NCI-H2029 (cell line): ENCODE measurements at regions not wholly inside any gene's neighbourhood (a gene's known extent, or its start where the extent isn't known, plus 50 kb on each side); places are given as distances from the start of the nearest gene placed in this dataset.
"Not testable (repeated sequence)": the region's sequence is repeated elsewhere in the genome, so short reads cannot be mapped to it uniquely, and the experiment has no call there.

Source experiments
- DNase-seq: peaks from one replicate; lab custom pipeline; 2025; lab: John Stamatoyannopoulos, UW

DNA sequence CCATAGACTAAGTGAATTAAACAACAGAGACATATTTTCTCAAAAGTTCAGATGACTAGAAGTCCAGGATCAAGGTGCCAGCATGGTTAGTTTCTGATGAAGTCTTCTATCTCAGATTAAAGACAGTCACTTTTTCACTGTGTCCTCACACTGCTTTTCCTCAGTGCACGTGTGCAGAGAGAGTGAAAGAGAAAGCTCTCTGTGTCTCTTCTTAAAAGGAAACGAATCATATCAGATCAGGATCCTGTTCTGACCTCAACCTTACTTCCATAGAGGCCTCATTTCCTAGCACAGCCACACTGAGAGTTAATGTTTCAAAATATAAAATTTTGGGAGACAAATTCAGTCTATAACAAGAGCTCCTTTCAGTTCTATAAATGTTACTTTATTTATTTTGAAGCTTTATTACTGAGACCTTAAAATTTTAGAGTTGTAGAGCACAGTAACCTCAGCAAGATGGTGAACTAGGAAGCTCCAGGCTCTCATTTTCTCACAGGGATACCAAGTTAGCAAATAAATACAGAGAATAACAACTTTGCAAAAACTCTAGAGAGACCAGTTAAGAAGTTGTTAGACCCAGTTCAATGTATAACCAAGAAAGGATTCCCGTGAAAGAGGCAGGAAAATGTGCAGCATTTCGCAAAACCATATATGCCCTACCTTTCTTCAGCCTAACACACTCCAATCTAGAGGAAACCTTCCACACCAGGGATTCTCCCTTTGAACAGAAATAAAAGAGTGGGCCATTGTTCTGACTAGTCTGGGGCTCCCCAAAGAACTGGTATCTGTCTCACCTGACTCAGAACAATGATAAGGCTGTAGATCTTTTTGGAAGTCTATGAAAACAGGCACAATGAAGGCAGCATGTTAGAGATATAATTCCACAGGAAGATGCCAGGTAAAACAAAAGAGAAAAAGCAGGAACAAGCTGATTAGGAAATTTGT is 372.2 kb downstream of the MRPL39 start:
- DNase-seq, result no peak

- DNase-seq, result no peak
Observed at GRCh38 chr21:25220954-25221353, 386.3 kb downstream of the MRPL39 start.

GRCh38 chr21:25220169-25220568 is 387.1 kb downstream of the MRPL39 start:
- DNase-seq, result no peak

GRCh38 chr21:25215698-25216384 is 391.4 kb downstream of the MRPL39 start:
- no peak for DNase-seq

- no peak for DNase-seq
Observed at GRCh38 chr21:25214676-25215075, 392.6 kb downstream of the MRPL39 start.

GRCh38 chr21:25199944-25200343 is 407.3 kb downstream of the MRPL39 start:
- DNase-seq, result no peak

GRCh38 chr21:25191141-25191540 is 416.1 kb downstream of the MRPL39 start:
- DNase-seq, result no peak

DNA sequence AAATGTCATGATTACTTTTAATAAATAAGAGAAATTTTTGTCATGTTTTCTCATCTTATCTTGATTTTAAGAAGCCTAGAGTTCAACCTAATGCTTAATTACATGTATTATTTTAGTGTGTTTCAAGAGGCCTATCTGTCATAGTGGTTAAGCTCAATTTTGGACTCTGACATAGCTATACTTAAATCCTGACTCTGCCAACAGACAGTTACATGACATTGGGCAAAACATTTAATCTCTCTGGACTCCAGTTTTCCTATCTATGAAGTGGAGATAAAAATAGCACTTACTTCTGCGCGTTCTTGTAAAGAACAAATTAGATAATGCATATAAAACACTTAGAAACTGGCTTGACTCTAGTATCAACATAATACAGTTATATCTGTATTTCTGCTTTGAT is 417.8 kb downstream of the MRPL39 start:
- no peak for DNase-seq

DNA sequence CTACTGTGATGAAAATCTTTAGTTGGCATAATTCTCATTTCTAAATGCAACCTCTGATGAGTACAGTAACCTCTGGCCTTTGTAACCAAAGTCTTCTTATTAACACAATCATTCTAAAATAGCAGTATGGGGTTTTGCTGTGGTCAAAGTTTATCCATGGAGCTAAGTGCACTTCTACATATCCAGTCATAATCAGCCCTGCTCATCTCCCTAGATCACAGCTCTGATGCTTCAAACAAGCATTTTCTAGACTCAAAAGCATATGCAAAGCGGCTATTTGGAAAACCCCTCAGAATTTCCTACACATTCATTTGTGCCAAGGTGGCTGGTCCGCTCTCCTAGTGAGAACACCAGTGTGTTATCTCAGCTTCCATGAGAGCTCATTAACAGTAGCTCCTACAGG is 418.6 kb downstream of the MRPL39 start:
- no peak for DNase-seq

DNA sequence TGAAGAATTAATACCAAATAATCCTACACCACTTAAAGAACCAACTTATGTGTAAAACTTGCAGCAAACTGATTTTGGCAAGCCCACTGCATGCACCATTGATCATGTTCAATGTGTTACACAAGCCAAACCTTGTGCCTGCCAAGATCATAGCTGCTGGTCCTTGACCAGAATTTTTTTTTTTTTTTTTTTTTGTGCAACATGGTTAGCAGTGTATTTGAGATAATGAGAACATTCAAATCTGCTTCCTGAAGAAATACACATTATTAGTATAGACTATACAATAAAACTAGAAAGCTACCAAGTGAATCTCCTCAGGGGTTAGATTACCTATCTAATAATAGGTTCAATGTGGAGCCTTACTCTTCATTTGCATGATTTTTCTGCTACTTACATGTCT is 421.0 kb downstream of the MRPL39 start:
- DNase-seq, result no peak

- DNase-seq, result no peak
Observed at GRCh38 chr21:25183577-25183976, 423.7 kb downstream of the MRPL39 start.

DNA sequence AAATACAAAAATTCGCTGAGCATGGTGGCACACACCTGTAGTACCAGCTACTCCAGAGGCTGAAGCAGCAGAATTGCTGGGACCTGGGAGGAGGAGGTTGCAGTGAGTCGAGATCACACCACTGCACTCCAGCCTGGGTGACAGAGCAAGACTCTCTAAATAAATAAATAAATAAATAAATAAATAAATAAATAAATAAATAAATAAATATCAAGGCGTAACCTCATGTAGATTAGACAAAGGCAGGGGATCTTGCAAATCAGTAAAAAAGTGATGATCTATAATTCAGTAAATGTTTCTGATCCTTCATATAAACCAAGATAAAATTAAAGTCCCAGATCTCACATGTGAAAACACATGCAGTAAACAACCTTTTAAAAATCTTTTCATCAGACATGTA is 425.6 kb downstream of the MRPL39 start:
- not testable (repeated sequence) for DNase-seq

GRCh38 chr21:25179116-25179515 is 428.2 kb downstream of the MRPL39 start:
- DNase-seq, result no peak

DNA sequence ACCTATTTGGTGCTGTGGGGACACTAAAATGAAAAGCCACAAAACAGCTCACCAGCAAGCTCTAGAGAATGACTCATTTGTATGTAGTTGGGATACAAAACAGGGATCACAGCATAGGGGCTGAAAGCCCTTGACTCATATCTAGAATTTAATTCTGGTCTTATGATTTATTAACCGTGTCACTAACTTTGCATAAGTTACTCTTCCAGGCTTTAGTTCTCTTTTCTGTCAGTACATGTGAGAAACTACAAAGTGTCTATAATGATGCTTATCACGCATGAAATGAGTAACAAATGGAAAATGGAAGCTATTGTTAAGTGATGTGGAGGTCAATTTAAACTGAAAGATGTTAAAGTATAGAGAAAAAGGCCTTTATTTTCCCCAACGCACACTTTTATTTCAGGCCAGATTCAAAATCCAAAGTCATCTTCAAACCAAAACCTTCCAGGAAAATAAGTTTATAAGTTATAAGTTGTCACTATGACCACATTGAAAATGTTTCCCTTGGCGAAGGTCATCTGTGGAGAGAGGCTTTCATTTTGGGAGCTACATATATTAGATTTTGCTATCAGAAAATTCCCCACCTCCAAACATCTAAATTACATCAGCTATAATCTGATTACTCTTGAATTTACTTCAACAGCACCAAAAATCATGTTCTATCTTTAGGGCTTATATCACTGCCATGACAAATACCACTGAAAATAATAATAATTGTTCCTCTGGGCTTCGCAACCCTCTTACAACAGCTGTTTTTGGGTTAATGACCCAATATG is 430.5 kb downstream of the MRPL39 start:
- no peak for DNase-seq

GRCh38 chr21:25175938-25176337 is 431.3 kb downstream of the MRPL39 start:
- no peak for DNase-seq

DNA sequence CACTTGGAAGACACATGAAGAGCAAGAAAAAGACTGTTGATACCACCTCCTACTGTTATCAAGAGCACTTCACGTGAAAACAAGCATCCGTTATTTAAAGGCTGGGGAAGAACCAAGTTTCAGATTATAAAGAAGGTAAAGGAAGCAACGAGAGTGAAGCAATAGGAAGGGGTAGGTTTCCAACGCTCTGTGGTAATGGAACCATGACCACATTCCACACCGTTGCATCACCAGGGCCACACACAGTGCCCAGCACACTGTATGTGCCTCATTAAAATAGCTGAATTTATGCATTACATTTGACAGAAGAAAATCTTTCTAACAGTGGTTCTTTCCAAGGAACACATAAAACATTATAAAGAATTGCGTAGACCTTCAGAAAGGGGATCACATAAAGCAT is 435.8 kb downstream of the MRPL39 start:
- no peak for DNase-seq

DNA sequence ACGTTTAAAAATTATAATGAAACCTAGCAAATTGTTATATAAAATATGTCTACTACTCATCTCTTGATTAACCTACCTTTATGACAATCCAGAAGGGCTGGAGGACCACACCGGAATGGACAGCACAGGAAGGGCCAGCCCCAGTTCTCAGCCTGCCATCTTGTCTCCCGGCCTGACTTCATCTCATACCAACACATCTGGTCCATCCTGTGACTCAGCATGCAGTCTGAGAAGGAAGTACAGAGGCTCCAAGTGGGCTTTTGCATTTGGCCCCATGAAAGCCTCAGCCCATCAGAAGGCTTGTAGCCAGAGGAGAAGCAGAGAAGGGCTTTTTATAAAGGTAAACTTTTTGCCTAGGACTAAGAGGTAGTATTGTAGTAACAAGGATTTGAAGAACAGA is 436.6 kb downstream of the MRPL39 start:
- DNase-seq, result no peak

DNA sequence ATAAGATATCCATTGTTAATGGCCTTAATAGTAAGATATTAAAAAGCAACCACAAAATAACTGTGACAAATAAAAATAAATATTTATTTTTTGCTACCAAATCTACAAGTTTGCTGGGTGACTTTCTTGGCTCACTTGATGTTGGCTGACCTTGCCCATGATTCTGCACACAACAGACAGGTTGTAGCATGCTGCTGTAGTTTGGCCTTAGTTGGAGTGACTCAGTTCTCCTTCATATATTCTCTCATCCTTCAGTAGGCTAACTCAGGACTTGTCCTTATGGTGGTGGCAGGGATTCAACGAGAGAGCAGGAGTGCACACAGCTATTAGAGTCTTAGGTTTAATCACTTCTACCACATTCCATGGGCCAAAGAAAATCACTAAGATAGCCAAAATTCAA is 437.9 kb downstream of the MRPL39 start:
- DNase-seq, result no peak

DNA sequence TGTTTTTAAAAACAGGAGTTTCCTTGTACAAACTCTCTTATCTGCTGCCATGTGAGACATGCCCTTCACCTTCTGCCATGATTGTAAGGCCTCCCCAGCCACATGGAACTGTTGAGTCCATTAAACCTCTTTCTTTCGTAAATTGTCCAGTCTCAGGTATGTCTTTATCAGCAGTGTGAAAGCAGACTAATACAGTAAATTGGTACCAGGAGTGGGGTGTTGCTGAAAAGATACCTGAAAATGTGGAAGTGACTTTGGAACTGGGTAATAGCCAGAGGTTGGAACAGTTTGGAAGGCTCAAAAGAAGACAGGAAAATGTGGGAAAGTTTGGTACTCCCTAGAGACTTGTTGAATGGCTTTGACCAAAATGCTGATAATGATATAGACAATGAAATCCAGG is 440.4 kb downstream of the MRPL39 start:
- DNase-seq, result not testable (repeated sequence)

DNA sequence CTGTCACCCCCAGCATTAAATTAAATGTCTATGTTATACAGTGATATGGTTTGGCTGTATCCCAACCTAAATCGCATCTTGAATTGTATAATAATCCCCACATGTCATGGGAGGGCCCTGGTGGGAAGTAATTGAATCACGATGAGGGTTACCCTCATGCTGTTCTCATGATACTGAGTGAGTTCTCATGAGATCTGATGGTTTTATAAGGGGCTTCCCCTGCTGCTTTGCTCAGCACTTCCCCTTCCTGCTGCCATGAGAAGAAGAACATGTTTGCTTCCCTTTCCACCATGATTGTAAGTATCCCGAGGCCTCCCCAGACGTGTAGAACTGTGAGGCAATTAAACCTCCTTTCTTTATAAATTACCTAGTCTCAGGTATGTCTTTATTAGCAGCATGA is 445.7 kb downstream of the MRPL39 start:
- no peak for DNase-seq

DNA sequence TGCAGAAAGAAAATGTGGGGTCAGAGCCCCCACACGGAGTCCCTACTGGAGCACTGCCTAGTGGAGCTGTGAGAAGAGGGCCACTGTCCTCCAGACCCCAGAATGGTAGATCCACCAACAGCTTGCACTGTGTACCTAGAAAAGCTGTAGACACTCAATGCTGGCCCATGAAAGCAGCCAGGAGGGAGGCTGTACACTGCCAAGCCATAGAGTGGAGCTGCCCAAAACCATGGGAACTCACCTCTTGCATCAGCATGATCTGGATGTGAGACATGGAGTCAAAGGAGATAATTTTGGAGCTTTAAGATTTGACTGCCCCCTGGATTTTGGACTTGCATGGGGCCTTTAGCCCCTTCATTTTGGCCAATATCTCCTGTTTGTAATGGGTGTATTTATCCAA is 452.3 kb downstream of the MRPL39 start:
- DNase-seq, result not testable (repeated sequence)

DNA sequence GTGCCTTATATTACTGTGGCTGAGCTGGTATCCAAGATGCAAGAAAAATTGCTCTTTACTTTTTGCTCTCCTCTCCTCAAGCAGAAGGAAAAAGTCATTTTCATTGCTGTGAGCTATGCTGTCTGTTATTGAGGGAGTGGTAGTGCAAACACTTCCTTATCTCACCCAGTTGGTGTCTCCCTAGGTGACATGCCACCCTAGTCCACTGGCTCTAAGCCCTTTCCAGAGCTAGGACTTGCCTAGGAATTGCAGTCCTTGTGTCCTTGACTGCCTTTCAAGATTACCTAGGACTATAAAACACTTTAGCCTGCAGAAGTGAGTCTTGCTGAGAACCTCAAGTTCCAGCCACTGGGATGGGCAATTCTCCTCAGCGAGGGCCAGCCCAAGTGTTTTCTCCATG is 458.3 kb downstream of the MRPL39 start:
- no peak for DNase-seq

- DNase-seq, result no peak
Observed at GRCh38 chr21:25139414-25139813, 467.9 kb downstream of the MRPL39 start.
